Bronchial epithelial cell (primary cell): ENCODE measurements at regions not wholly inside any gene's neighbourhood (a gene's known extent, or its start where the extent isn't known, plus 50 kb on each side); places are given as distances from the start of the nearest gene placed in this dataset.

ENCODE experiments used
- DNase-seq: peaks from one replicate; pipeline ENCODE4 v3.0.0-alpha.2; 2010; ENCODE audit warnings: low read depth
- FAIRE-seq: peaks from 2 replicates; lab custom pipeline; 2011; peaks lifted over from hg19 to GRCh38; lab: Jason Lieb, UNC
- H3K27me3 ChIP-seq: 2 replicates; pipeline ENCODE4 v1.5.1; 2011; ENCODE audit warnings: low read length; ENCODE audit not compliant: control insufficient read depth, insufficient read depth
- H3K36me3 ChIP-seq: 2 replicates; pipeline ENCODE4 v1.5.1; 2011; ENCODE audit warnings: low read length; ENCODE audit not compliant: control insufficient read depth, insufficient read depth
- H3K4me3 ChIP-seq: 2 replicates; pipeline ENCODE4 v1.5.1; 2011; ENCODE audit warnings: mild to moderate bottlenecking, low read depth, low read length, control low read depth
- TF ChIP-seq, protein P1 (sequence below): IDR thresholded peaks from 2 replicates; pipeline ENCODE4 v1.5.1; 2011; ENCODE audit warnings: mild to moderate bottlenecking, moderate library complexity, low read length, control low read depth, inconsistent platforms; ENCODE audit not compliant: insufficient read depth, severe bottlenecking

- TF ChIP-seq, protein P1, sequence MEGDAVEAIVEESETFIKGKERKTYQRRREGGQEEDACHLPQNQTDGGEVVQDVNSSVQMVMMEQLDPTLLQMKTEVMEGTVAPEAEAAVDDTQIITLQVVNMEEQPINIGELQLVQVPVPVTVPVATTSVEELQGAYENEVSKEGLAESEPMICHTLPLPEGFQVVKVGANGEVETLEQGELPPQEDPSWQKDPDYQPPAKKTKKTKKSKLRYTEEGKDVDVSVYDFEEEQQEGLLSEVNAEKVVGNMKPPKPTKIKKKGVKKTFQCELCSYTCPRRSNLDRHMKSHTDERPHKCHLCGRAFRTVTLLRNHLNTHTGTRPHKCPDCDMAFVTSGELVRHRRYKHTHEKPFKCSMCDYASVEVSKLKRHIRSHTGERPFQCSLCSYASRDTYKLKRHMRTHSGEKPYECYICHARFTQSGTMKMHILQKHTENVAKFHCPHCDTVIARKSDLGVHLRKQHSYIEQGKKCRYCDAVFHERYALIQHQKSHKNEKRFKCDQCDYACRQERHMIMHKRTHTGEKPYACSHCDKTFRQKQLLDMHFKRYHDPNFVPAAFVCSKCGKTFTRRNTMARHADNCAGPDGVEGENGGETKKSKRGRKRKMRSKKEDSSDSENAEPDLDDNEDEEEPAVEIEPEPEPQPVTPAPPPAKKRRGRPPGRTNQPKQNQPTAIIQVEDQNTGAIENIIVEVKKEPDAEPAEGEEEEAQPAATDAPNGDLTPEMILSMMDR: no peak
- no peak for DNase-seq
- Histone ChIP-seq H3K27me3 (no peaks in the 10 kb centered on the region), H3K4me3 (no peak overlapping the region), H3K36me3 (no peaks in the 10 kb centered on the region)
- no peak for FAIRE-seq
Measured at GRCh38 chr12:94091624-94092023, 56.8 kb upstream of the PLXNC1 start.

DNA sequence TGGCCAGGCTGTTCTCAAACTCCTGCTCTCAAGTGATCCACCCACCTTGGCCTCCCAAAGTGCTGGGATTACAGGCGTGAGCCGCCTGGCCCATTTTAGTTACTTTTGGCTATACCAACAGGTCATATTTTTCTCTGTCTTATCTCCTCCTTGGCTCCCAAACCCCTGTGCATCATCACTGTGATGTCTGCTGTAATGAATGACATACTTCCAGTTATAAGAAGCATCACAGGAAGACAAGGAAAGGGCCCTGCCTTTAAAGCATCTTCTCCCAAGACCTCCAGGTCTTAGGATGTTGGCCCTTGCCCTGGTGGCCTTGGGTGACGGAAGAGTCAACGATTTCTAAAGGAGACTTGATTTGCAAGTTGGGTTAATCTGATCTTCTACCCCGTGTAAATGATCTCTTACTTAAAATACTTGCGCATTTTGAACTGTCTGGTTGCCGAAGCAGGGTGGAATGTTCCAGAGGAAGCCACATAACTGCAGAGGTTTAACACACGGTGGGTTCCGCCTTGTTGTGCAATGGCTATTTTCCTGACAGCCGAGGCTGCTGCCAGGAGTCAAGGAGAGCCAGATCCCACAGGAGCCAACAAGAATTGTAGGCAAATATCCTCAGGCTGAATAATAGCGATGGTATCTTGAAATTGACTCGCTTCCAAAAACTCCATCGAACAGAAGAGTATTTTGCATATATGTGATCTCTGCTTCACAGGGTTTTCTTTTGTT, 55.7 kb upstream of the PLXNC1 start:
- FAIRE-seq (no peak), DNase-seq (peak; percentile 77)
- H3K4me3 ChIP-seq: no peak overlapping the region
- TF ChIP-seq, protein P1: no peak
- no peaks in the 10 kb centered on the region for H3K36me3 ChIP-seq
- no peaks in the 10 kb centered on the region for H3K27me3 ChIP-seq

- Histone ChIP-seq H3K36me3 (no peaks in the 10 kb centered on the region), H3K4me3 (no peak overlapping the region), H3K27me3 (no peaks in the 10 kb centered on the region)
- DNase-seq (no peak), FAIRE-seq (no peak)
- TF ChIP-seq, protein P1: no peak
Measured at GRCh38 chr12:94094700-94095099, 53.7 kb upstream of the PLXNC1 start.

DNA sequence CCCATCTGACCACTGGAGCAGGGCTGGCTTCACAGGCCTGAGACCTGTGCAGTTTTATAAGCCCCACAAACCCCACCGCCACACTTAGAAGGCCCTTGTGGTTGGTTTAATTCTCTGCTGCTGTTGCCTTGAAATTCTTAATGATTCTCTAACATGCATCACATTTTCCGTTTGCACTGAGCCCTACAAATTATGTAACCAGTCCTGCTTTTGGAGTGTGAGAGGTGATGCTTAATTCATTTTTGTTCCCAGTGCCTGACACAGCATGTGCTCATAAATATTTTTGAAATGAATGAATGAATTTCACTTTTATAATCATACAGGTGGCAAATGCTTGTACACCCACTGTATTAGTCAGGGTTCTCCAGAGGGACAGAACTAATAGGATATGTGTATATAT, 52.8 kb upstream of the PLXNC1 start:
- FAIRE-seq: no peak
- H3K36me3 ChIP-seq: no peaks in the 10 kb centered on the region
- TF ChIP-seq, protein P1: no peak
- no peak for DNase-seq
- H3K4me3 ChIP-seq: no peak overlapping the region
- H3K27me3 ChIP-seq: no peaks in the 10 kb centered on the region

DNA sequence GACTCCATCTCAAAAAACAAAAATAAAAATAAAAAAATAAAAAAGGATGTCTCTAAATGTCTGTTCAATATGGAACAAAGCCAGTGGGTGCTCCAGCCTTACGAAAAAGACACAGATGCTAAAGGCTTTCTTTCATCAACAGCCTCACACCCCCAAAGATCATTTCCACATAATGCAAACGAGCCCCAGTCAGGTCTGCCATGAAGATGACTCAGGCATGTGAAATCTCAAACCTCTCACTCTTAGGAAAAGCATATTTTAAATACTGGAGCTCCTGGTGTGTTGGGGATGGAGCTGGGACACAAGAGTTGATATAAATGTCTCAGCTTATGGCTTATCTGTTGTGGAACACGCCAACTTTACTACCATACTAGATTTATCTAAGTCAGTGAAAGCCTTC, 49.9 kb upstream of the PLXNC1 start:
- peak; percentile 46 for DNase-seq
- Histone ChIP-seq H3K27me3 (no peaks in the 10 kb centered on the region), H3K4me3 (no peak overlapping the region), H3K36me3 (no peaks in the 10 kb centered on the region)
- TF ChIP-seq, protein P1: no peak
- no peak for FAIRE-seq
